ENCODE measurements at regions not wholly inside any gene's neighbourhood (a gene's known extent, or its start where the extent isn't known, plus 50 kb on each side); places are given as distances from the start of the nearest gene placed in this dataset.

DNA sequence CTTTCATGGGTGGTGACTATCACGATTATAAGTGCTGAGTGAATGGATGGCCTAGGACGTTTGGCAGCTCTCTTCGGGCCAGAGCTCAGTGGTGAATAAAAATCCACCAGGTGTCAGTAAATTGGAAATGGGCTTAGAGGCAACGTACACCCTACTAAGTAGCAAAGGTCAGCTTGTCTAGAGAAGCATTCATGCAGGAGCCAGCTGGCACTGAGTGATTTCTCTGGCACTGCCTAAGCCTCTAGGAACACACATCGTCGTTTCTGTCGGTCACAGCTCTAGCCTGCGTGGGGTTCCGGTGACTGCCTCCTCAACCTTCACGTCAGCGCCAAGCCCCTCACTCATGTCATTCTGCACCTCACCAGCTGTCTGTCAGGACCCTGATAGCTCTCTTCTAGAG lies 192.4 kb upstream of the NTM start:
- H3K9ac ChIP-seq (ENCODE audit: low read length), result no peak overlapping the region
- RAD21 ChIA-PET (ENCODE audit: low non-redundant PET in 1 of 2, low total read pairs in 2 of 2, uncharacterized antibody in 2 of 2, unreplicated experiment in 2 of 2), result no interaction called here
- no peaks in the 10 kb centered on the region for H3K9me2 ChIP-seq (ENCODE audit: insufficient read depth)
- TF ChIP-seq POLR2AphosphoS5 (IDR thresholded peaks at IDR 0.05; ENCODE audit: low read depth, low read length), result no peak
- no peak for TF ChIP-seq SRF (IDR thresholded peaks at IDR 0.05; ENCODE audit: low read depth)
- no peak for TF ChIP-seq EGR1 (IDR thresholded peaks at IDR 0.05; ENCODE audit: low read depth)
- no peak for TF ChIP-seq POLR2A (IDR thresholded peaks at IDR 0.05; ENCODE audit: borderline replicate concordance, extremely low read depth, insufficient read depth, insufficient read length)
- no peak for TF ChIP-seq MAX (IDR thresholded peaks at IDR 0.05)
- TF ChIP-seq CEBPB (IDR thresholded peaks at IDR 0.05; ENCODE audit: low read depth), result no peak
- TF ChIP-seq SIN3A (IDR thresholded peaks at IDR 0.05; ENCODE audit: low read depth), result no peak
- no peak for TF ChIP-seq ZNF274 (IDR thresholded peaks at IDR 0.05; ENCODE audit: low read depth, low read length)
- no peak for TF ChIP-seq EZH2phosphoT487 (IDR thresholded peaks at IDR 0.05; ENCODE audit: borderline replicate concordance)
- TF ChIP-seq FOSL1 (IDR thresholded peaks at IDR 0.05; ENCODE audit: low read depth), result no peak
- TF ChIP-seq, protein P1, sequence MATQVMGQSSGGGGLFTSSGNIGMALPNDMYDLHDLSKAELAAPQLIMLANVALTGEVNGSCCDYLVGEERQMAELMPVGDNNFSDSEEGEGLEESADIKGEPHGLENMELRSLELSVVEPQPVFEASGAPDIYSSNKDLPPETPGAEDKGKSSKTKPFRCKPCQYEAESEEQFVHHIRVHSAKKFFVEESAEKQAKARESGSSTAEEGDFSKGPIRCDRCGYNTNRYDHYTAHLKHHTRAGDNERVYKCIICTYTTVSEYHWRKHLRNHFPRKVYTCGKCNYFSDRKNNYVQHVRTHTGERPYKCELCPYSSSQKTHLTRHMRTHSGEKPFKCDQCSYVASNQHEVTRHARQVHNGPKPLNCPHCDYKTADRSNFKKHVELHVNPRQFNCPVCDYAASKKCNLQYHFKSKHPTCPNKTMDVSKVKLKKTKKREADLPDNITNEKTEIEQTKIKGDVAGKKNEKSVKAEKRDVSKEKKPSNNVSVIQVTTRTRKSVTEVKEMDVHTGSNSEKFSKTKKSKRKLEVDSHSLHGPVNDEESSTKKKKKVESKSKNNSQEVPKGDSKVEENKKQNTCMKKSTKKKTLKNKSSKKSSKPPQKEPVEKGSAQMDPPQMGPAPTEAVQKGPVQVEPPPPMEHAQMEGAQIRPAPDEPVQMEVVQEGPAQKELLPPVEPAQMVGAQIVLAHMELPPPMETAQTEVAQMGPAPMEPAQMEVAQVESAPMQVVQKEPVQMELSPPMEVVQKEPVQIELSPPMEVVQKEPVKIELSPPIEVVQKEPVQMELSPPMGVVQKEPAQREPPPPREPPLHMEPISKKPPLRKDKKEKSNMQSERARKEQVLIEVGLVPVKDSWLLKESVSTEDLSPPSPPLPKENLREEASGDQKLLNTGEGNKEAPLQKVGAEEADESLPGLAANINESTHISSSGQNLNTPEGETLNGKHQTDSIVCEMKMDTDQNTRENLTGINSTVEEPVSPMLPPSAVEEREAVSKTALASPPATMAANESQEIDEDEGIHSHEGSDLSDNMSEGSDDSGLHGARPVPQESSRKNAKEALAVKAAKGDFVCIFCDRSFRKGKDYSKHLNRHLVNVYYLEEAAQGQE (IDR thresholded peaks at IDR 0.05; ENCODE audit: low read depth), result no peak
- TF ChIP-seq, protein P2, sequence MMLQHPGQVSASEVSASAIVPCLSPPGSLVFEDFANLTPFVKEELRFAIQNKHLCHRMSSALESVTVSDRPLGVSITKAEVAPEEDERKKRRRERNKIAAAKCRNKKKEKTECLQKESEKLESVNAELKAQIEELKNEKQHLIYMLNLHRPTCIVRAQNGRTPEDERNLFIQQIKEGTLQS (IDR thresholded peaks at IDR 0.05), result no peak
- no peak for TF ChIP-seq CBX3 (IDR thresholded peaks at IDR 0.05; ENCODE audit: low read depth)
- TF ChIP-seq EZH2 (IDR thresholded peaks at IDR 0.05), result no peak
- TF ChIP-seq ELF1 (IDR thresholded peaks at IDR 0.05; ENCODE audit: borderline replicate concordance, low read depth), result no peak
- TF ChIP-seq RAD21 (IDR thresholded peaks at IDR 0.05; ENCODE audit: low read depth), result no peak
- TF ChIP-seq, protein P3, sequence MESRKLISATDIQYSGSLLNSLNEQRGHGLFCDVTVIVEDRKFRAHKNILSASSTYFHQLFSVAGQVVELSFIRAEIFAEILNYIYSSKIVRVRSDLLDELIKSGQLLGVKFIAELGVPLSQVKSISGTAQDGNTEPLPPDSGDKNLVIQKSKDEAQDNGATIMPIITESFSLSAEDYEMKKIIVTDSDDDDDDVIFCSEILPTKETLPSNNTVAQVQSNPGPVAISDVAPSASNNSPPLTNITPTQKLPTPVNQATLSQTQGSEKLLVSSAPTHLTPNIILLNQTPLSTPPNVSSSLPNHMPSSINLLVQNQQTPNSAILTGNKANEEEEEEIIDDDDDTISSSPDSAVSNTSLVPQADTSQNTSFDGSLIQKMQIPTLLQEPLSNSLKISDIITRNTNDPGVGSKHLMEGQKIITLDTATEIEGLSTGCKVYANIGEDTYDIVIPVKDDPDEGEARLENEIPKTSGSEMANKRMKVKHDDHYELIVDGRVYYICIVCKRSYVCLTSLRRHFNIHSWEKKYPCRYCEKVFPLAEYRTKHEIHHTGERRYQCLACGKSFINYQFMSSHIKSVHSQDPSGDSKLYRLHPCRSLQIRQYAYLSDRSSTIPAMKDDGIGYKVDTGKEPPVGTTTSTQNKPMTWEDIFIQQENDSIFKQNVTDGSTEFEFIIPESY (IDR thresholded peaks at IDR 0.05; ENCODE audit: extremely low read depth, insufficient replicate concordance, low read length), result no peak
- no peak for TF ChIP-seq JUND (IDR thresholded peaks at IDR 0.05)
- no peak for TF ChIP-seq SP1 (IDR thresholded peaks at IDR 0.05; ENCODE audit: low read depth)
- no TSS peak for BruUV-seq (replicated peaks)
- POLR2A ChIA-PET, result no interaction called here
- intact Hi-C loops (cut with micrococcal nuclease), result no loop called here
- no peaks in the 10 kb centered on the region for H3K79me2 ChIP-seq (ENCODE audit: insufficient read depth, low read length)
- no peak for DNase-seq (ENCODE audit: low read depth, low spot score)
- peaks cover 0 to 6% of the 10 kb centered on the region in 2 experiments; a peak in 2 of 4 replicates for H3K9me3 ChIP-seq (ENCODE audit: control insufficient read depth in 1 of 2, insufficient read depth in 1 of 2, low read depth in 1 of 2, low read length in 2 of 2)
- no peaks in the 10 kb centered on the region for H3K27me3 ChIP-seq (ENCODE audit: insufficient read depth, low read length)
- no peak overlapping the region for H2AFZ ChIP-seq (ENCODE audit: low read depth, low read length, poor library complexity, severe bottlenecking)
- H3K4me1 ChIP-seq (ENCODE audit: control insufficient read depth in 1 of 2, insufficient read depth in 2 of 2, low read length in 2 of 2), result no peaks in the 10 kb centered on the region
- no peak overlapping the region for H3K4me3 ChIP-seq (replicated peaks in 1 of 2; ENCODE audit: low read depth in 1 of 2, low read length in 2 of 2)
- CTCF ChIA-PET, result no interaction called here
- no peak overlapping the region for H3K27ac ChIP-seq (ENCODE audit: low read depth, low read length)
- H4K20me1 ChIP-seq (ENCODE audit: insufficient read depth), result no peaks in the 10 kb centered on the region
- no peaks in the 10 kb centered on the region for H3K36me3 ChIP-seq (ENCODE audit: control insufficient read depth in 1 of 2, insufficient read depth in 2 of 2, low read length in 2 of 2)
- H3K4me2 ChIP-seq (ENCODE audit: low read length), result no peak overlapping the region
- ATAC-seq, result no peak
